Neural crest cell (in vitro differentiated cells): ENCODE measurements at regions not wholly inside any gene's neighbourhood (a gene's known extent, or its start where the extent isn't known, plus 50 kb on each side); places are given as distances from the start of the nearest gene placed in this dataset.

Source experiments
- DNase-seq: peaks from one replicate; pipeline ENCODE4 v3.0.0; 2021; ENCODE audit warnings: low read depth, mixed read lengths, low spot score
- H3K27ac Mint-ChIP-seq: one replicate; pipeline ENCODE4 v1.8.0; 2021; ENCODE audit warnings: mild to moderate bottlenecking, mixed read lengths; ENCODE audit not compliant: unreplicated experiment
- H3K27me3 Mint-ChIP-seq: 2 replicates; pipeline ENCODE4 v1.8.0; 2021; ENCODE audit warnings: low read depth, mild to moderate bottlenecking, mixed read lengths
- H3K36me3 Mint-ChIP-seq: 2 replicates; pipeline ENCODE4 v1.8.0; 2021; ENCODE audit warnings: low read depth, mild to moderate bottlenecking, mixed read lengths
- H3K4me1 Mint-ChIP-seq: 2 replicates; pipeline ENCODE4 v1.8.0; 2021; ENCODE audit warnings: mixed read lengths
- H3K4me3 Mint-ChIP-seq: one replicate; pipeline ENCODE4 v1.8.0; 2021; ENCODE audit warnings: mild to moderate bottlenecking, mixed read lengths
- H3K9me3 Mint-ChIP-seq: 2 replicates; pipeline ENCODE4 v1.8.0; 2021; ENCODE audit warnings: mixed read lengths
- TF ChIP-seq, protein P1 (sequence below): fragments of 200-600 bp; sonication (generic); conservative IDR thresholded peaks from 2 replicates; pipeline ENCODE4 v1.5.0; 2021; ENCODE audit warnings: antibody characterized with exemption, mild to moderate bottlenecking

DNA sequence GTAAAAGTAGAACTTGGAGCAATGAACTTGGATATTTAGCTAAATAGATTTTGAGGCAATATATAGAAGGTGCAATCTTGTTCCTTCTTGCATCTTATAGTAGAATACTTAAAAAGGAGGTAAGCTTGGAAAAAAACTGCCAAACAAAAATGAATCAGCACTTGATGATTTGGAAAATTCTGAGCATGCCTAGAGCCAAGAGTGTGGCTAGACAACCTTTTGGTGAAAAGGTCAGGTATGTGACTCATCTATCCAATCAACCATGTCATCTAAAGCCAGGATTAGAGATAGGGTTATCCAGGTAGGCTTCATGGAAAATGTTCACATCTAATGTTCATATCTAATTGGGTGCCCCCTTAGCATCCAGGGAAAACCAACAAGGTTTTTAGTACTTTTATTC lies 515.0 kb downstream of the COL11A1 start:
- Mint-ChIP-seq H3K27me3 (no peaks in the 10 kb centered on the region), H3K27ac (no peak overlapping the region), H3K4me3 (no peak overlapping the region), H3K9me3 (no peaks in the 10 kb centered on the region), H3K36me3 (no peaks in the 10 kb centered on the region), H3K4me1 (no peaks in the 10 kb centered on the region)
- no peak for DNase-seq
- TF ChIP-seq, protein P1, sequence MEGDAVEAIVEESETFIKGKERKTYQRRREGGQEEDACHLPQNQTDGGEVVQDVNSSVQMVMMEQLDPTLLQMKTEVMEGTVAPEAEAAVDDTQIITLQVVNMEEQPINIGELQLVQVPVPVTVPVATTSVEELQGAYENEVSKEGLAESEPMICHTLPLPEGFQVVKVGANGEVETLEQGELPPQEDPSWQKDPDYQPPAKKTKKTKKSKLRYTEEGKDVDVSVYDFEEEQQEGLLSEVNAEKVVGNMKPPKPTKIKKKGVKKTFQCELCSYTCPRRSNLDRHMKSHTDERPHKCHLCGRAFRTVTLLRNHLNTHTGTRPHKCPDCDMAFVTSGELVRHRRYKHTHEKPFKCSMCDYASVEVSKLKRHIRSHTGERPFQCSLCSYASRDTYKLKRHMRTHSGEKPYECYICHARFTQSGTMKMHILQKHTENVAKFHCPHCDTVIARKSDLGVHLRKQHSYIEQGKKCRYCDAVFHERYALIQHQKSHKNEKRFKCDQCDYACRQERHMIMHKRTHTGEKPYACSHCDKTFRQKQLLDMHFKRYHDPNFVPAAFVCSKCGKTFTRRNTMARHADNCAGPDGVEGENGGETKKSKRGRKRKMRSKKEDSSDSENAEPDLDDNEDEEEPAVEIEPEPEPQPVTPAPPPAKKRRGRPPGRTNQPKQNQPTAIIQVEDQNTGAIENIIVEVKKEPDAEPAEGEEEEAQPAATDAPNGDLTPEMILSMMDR, result no peak

DNA sequence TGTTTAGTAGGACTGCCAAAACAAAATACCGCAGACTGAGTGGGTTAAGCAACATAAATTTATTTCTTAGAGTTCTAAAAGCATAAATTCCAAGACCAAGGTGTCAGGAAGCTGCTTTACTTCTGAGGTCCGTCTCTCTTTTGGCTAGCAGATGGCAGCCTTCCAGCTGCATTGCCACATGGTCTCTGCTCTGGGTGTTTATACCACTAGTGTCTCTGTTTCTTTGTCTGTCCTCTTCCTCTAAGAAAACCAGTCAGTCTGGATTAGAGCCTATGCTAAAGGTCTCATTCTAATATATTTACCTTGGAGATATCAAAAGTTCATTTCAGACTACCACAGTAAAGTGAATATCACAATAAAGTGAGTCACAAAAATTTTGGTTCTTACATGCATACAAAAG lies 519.8 kb downstream of the COL11A1 start:
- TF ChIP-seq, protein P1, result no peak
- H3K4me3 Mint-ChIP-seq, result no peak overlapping the region
- no peak overlapping the region for H3K27ac Mint-ChIP-seq
- H3K9me3 Mint-ChIP-seq, result no peaks in the 10 kb centered on the region
- H3K27me3 Mint-ChIP-seq, result no peaks in the 10 kb centered on the region
- H3K36me3 Mint-ChIP-seq, result no peaks in the 10 kb centered on the region
- no peaks in the 10 kb centered on the region for H3K4me1 Mint-ChIP-seq
- DNase-seq, result no peak

DNA sequence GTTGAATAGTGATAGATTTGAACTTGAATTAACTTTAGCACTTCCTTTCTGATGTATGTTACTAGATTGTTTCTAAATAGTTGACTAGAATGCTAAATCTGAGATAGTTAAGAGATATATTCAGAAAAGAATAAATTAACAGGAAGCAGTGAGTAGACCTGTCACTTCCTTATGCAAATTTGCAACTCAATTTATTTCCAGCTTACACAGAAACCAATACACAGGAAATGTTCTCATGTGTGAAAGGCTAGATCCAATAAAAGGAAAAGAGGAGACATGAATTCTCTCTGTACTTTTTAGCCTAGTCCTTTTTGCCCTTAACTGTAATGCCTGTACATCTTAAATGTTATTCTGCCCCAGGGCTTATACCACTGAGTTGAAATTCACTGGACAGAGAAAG lies 522.3 kb downstream of the COL11A1 start:
- TF ChIP-seq, protein P1, result no peak
- Mint-ChIP-seq H3K4me3 (no peak overlapping the region), H3K36me3 (no peaks in the 10 kb centered on the region), H3K27ac (no peak overlapping the region), H3K4me1 (no peaks in the 10 kb centered on the region), H3K9me3 (no peaks in the 10 kb centered on the region), H3K27me3 (peaks cover 2% of the 10 kb centered on the region)
- no peak for DNase-seq

DNA sequence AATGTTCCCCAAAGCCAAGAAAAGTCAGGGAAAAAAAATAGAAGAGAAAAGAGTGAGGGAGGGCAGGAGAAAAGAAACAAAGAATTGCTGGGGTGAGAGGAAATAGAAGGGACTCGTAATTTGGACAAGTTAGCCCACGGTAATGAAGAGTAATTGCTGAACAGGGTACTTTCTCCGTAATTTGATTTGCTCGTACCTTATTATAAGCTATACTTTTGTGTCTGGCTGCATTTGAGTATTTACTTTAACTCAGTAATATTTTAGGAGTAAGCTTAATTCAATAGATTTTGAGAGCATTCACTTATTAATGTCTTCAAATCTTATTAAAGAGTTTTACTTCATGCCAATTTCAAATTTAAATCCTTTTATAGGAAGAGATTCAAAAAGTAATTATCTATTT lies 527.5 kb downstream of the COL11A1 start:
- H3K27ac Mint-ChIP-seq, result no peak overlapping the region
- TF ChIP-seq, protein P1, result no peak
- H3K27me3 Mint-ChIP-seq, result peaks cover 2% of the 10 kb centered on the region
- no peak overlapping the region for H3K4me3 Mint-ChIP-seq
- DNase-seq, result no peak
- no peaks in the 10 kb centered on the region for H3K36me3 Mint-ChIP-seq
- no peaks in the 10 kb centered on the region for H3K9me3 Mint-ChIP-seq
- H3K4me1 Mint-ChIP-seq, result no peaks in the 10 kb centered on the region

DNA sequence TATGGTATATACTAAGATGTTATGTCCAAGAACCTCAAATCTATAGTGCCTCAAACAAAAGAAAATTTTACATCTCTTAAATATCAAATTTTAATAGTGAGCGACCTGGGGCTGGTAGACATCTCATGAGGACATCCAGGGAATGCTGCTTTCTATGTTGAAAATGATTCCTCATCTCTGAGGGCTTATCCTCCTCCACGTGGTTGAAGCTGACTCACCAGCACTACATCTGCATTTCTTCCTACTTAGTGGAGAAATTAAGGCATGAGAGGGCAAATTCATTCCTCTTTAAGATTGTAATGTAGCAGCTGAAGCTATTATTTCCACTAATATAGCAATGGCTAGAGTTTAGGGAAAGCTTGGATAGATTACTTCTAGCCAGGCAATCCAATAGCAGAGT lies 529.5 kb downstream of the COL11A1 start:
- no peak for DNase-seq

More for the DNA sequence above, 529.5 kb downstream of the COL11A1 start:
- H3K9me3 Mint-ChIP-seq, result no peaks in the 10 kb centered on the region
- no peak overlapping the region for H3K27ac Mint-ChIP-seq
- no peak overlapping the region for H3K4me3 Mint-ChIP-seq
- H3K4me1 Mint-ChIP-seq, result no peaks in the 10 kb centered on the region
- H3K27me3 Mint-ChIP-seq, result peaks cover 2% of the 10 kb centered on the region
- TF ChIP-seq, protein P1, result no peak
- H3K36me3 Mint-ChIP-seq, result no peaks in the 10 kb centered on the region
